Liver (tissue), 3 donors: ENCODE measurements at regions not wholly inside any gene's neighbourhood (a gene's known extent, or its start where the extent isn't known, plus 50 kb on each side); places are given as distances from the start of the nearest gene placed in this dataset.

ENCODE experiments used
- EGR1 ChIP-seq, 2 donors: IDR thresholded peaks; 2 replicates each; pipeline ENCODE4 v1.6.1; 2016 to 2018; ENCODE audit warnings: antibody characterized with exemption in 2 of 2, low read depth in 2 of 2
- GABPA ChIP-seq, 2 donors: IDR thresholded peaks in 1 of 2; conservative IDR thresholded peaks in 1 of 2; 2 replicates each; pipeline ENCODE4 v1.6.1; 2016; ENCODE audit warnings: antibody characterized with exemption in 2 of 2, mild to moderate bottlenecking in 1 of 2, moderate library complexity in 1 of 2
- RXRA ChIP-seq, 2 donors: IDR thresholded peaks; 2 replicates each; pipeline ENCODE4 v1.6.1; 2017 to 2018; ENCODE audit warnings: antibody characterized with exemption in 2 of 2, mild to moderate bottlenecking in 1 of 2
- YY1 ChIP-seq: IDR thresholded peaks from 2 replicates; pipeline ENCODE4 v1.6.1; 2016; ENCODE audit warnings: antibody characterized with exemption, mild to moderate bottlenecking
- TF ChIP-seq, protein P1 (sequence below): IDR thresholded peaks from 2 replicates; pipeline ENCODE4 v1.6.1; 2016; ENCODE audit warnings: antibody characterized with exemption
- TF ChIP-seq, protein P2 (sequence below): fragments of 150-350 bp; IDR thresholded peaks from 2 replicates; pipeline ENCODE4 v1.5.1; 2017; ENCODE audit warnings: improper control_type of control experiment, low read depth, low read length; ENCODE audit not compliant: missing input control
- TF ChIP-seq, protein P3 (sequence below): IDR thresholded peaks from 2 replicates; pipeline ENCODE4 v1.6.1; 2016; ENCODE audit warnings: antibody characterized with exemption
- donor health status: healthy.
- donor health status: healthy.

DNA sequence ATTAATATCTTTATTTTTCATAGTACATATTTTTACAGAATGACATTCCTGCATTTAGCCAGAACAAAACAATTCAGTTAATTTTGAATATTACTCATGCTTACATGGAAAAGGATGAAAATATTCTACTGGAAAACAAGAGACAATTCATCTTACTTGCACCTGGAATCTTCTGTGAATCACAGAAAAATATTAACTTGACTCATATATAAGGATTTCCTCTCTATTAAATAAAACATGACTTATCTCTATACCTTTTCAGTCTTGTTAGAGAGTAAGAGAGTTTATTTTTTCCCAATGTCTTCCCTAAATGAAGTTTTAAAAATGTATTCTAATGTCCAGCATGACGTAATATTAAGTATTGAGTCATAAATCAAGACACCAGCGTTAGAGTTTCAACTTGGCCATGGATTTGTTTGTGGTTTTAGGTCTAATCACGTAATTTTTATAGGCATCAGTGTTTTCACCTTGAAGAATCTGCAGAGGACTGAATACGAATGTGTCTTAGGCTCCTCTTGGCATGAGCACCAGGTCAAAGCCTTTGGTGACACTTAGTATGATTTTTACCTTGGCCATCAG, 445.1 kb upstream of the JAG1 start:
- TF ChIP-seq, protein P1, sequence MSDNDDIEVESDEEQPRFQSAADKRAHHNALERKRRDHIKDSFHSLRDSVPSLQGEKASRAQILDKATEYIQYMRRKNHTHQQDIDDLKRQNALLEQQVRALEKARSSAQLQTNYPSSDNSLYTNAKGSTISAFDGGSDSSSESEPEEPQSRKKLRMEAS = no peak
- TF ChIP-seq, protein P2, sequence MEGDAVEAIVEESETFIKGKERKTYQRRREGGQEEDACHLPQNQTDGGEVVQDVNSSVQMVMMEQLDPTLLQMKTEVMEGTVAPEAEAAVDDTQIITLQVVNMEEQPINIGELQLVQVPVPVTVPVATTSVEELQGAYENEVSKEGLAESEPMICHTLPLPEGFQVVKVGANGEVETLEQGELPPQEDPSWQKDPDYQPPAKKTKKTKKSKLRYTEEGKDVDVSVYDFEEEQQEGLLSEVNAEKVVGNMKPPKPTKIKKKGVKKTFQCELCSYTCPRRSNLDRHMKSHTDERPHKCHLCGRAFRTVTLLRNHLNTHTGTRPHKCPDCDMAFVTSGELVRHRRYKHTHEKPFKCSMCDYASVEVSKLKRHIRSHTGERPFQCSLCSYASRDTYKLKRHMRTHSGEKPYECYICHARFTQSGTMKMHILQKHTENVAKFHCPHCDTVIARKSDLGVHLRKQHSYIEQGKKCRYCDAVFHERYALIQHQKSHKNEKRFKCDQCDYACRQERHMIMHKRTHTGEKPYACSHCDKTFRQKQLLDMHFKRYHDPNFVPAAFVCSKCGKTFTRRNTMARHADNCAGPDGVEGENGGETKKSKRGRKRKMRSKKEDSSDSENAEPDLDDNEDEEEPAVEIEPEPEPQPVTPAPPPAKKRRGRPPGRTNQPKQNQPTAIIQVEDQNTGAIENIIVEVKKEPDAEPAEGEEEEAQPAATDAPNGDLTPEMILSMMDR = no peak
- TF ChIP-seq RXRA (IDR thresholded peaks at IDR 0.05) (no peak), YY1 (no peak), GABPA (IDR thresholded peaks at IDR 0.05 in 1 of 2, conservative IDR thresholded peaks at IDR 0.05 in 1 of 2) (no peak), EGR1 (IDR thresholded peaks at IDR 0.05; ENCODE audit: low read depth in 2 of 2) (no peak)
- TF ChIP-seq, protein P3, sequence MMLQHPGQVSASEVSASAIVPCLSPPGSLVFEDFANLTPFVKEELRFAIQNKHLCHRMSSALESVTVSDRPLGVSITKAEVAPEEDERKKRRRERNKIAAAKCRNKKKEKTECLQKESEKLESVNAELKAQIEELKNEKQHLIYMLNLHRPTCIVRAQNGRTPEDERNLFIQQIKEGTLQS = no peak
